Epithelial cell of prostate (primary cell): ENCODE measurements at regions not wholly inside any gene's neighbourhood (a gene's known extent, or its start where the extent isn't known, plus 50 kb on each side); places are given as distances from the start of the nearest gene placed in this dataset.
A peak's percentile ranks its signal among the peaks of the same experiment; 100 is the strongest.

ENCODE experiments used
- DNase-seq: peaks from one replicate; pipeline ENCODE4 v3.0.0-alpha.2; 2011; ENCODE audit warnings: low read depth, low spot score
- H3K27ac ChIP-seq: fragments of 450-650 bp; 2 replicates; pipeline ENCODE4 v1.5.1; 2017; ENCODE audit warnings: mild to moderate bottlenecking

GRCh38 chr12:76259660-76260389 is 88.4 kb downstream of the BBS10 start:
- peak overlapping the region; percentile 92 for H3K27ac ChIP-seq
- peak; percentile 67 for DNase-seq

- peak overlapping the region; percentile 92 for H3K27ac ChIP-seq
- no peak for DNase-seq
Observed at GRCh38 chr12:76259106-76259505, 89.1 kb downstream of the BBS10 start.

GRCh38 chr12:76256904-76257303 is 91.3 kb downstream of the BBS10 start:
- DNase-seq: no peak
- H3K27ac ChIP-seq: no peak overlapping the region

GRCh38 chr12:76256321-76256720 is 91.9 kb downstream of the BBS10 start:
- no peak overlapping the region for H3K27ac ChIP-seq
- DNase-seq: no peak

DNA sequence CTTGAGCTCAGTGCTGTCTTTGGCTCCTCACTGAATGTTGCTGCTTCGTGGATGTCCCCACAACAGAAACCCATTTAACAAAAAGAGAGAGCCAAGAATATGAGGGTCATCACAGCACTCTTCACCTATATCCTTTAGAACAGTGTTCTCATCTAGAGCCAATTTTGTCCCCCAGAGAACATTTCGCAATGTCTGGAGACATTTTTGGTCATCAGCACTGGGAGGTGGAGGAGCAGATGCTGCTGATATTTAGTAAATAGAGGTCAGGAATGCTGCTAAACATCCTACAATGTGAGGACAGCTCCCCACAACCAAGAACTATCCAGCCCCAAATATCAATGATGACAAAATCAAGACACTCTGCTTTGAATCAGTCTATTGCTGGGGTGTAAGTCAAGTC is 92.5 kb downstream of the BBS10 start:
- DNase-seq: no peak

DNA sequence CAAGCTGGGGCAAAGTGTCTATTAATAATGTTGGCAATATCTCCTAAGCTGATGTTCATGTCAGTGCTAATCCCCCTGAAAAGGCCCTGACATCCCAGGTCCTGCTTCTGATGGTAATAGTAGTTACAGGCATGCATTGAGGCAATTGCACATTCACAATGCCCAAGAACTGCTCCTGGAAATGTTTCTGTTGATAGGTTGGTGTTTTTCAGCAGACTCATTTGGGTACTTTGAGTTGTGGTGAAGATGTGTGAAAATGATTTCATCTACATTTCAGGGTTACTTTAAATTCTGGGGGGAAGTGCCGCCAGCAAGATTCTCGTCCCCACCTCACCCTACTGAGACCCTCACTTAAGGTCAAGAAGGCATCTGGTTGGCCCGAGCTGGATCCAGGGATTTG is 92.9 kb downstream of the BBS10 start:
- DNase-seq: no peak
- no peak overlapping the region for H3K27ac ChIP-seq

More for the DNA sequence above, 92.5 kb downstream of the BBS10 start:
- H3K27ac ChIP-seq: no peak overlapping the region

DNA sequence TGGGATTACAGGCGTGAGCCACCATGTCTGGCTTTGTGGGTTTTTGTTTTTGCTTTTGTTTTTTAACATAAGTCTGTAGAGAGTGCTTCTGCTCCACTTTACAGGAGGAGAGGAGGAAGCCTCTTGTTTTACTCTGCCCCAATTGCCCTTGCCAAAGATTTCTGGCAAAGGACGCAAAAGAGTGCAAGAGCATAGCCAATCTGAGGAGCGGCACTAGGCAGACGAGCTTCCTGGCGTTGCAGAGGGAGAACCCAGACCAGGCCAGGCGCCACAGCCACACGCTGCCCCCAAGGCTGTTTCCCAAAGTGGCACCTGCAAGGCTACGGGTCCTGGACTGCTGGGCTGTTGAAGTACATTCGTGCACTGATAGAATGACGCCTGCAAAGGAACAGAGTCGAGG is 96.2 kb downstream of the BBS10 start:
- H3K27ac ChIP-seq: no peak overlapping the region
- DNase-seq: no peak

DNA sequence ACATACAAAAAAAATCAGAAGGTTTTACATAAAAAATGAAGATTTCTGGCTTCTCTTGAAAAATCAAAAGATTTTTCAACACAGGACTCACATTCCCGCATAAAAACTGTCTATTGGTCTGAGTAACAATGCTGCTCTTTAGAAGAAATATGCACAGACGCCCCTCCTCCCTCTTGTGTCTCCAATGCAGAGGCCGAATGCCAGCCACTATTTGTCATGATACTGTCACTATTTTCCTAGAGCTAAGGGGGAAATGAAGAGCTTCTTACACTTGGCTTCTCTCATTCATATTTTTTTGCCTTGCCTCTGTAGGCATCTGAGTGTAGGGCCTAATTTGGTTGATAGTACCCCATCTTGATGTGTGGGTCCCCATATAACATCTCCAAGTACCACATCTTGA is 98.0 kb downstream of the BBS10 start:
- no peak overlapping the region for H3K27ac ChIP-seq
- no peak for DNase-seq

- no peak overlapping the region for H3K27ac ChIP-seq
- DNase-seq: no peak
Observed at GRCh38 chr12:76249501-76249900, 98.7 kb downstream of the BBS10 start.

- no peak for DNase-seq
- no peak overlapping the region for H3K27ac ChIP-seq
Observed at GRCh38 chr12:76247992-76248391, 100.2 kb downstream of the BBS10 start.

- H3K27ac ChIP-seq: no peak overlapping the region
- no peak for DNase-seq
Observed at GRCh38 chr12:76247026-76247646, 101.1 kb downstream of the BBS10 start.

- DNase-seq: no peak
- no peak overlapping the region for H3K27ac ChIP-seq
Observed at GRCh38 chr12:76246611-76247010, 101.6 kb downstream of the BBS10 start.

- DNase-seq: no peak
- no peak overlapping the region for H3K27ac ChIP-seq
Observed at GRCh38 chr12:76244300-76244699, 103.9 kb downstream of the BBS10 start.

- DNase-seq: no peak
Observed at GRCh38 chr12:76242813-76243550, 105.2 kb downstream of the BBS10 start.

GRCh38 chr12:76241371-76241770 is 106.8 kb downstream of the BBS10 start:
- H3K27ac ChIP-seq: no peak overlapping the region
- DNase-seq: no peak

More at GRCh38 chr12:76242813-76243550, 105.2 kb downstream of the BBS10 start:
- no peak overlapping the region for H3K27ac ChIP-seq

- DNase-seq: no peak
- no peak overlapping the region for H3K27ac ChIP-seq
Observed at GRCh38 chr12:76240281-76240680, 107.9 kb downstream of the BBS10 start.

DNA sequence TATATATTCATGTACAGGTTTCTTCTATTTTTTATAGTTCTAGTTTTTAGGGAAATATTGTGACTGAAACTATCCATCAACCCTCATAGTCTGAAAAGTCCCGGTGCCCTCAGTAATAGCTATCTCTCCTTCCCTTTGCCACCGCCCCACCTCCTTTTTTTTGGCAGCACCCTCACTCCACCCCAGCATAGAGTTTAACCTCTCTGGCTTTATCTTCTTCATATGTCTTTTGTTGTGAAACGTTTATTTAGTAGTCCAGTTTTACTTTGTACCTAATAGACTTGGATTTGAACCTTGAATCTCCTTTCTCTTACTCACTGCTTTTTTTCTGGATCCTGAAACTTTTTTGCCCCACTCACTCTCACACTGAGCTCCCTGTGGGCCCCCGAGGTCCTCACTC is 109.5 kb downstream of the BBS10 start:
- peak overlapping the region; percentile 83 for H3K27ac ChIP-seq
- DNase-seq: no peak

GRCh38 chr12:76237086-76237701 is 111.0 kb downstream of the BBS10 start:
- peak; percentile 34 for DNase-seq
- H3K27ac ChIP-seq: peak overlapping the region; percentile 83

DNA sequence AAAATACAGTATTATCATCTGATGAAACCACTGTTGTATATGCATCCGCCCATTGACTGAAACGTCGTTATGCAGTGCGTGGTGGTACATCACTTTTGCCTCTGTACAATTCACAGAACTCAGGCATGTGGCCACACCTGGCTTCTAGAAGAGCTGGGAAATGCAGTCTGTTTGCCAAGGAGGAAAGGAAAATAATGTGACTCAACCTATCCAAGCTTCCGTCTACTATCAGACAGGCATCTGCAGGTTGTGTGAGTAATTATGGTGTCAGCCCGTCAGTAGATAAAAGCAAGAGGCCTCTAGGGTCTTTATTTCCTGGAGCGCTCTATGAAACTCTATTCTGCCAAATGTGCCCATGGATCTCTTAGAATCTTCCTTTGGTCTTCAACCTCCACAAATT is 111.6 kb downstream of the BBS10 start:
- H3K27ac ChIP-seq: peak overlapping the region; percentile 83
- DNase-seq: peak; percentile 87

GRCh38 chr12:76234741-76235140 is 113.5 kb downstream of the BBS10 start:
- no peak overlapping the region for H3K27ac ChIP-seq
- no peak for DNase-seq

DNA sequence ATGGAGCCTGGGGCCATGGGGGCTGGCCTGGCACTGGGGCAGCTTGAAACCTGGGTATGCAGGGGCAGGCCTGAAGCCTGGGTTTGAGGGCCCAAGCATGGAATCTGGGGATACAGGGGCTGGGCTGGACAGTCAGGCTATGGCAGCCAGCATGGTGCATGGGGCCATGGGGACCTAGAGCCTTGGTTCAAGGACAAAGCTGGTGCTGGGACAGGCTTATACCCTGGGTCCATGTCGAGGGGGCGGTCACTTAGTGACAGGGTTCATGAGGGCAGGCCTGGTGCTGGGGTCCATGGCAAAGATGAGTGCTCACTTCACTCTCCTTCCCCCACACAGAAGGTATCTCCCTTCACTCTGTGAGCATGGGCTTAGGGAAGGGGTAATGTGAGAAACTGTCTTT is 116.2 kb downstream of the BBS10 start:
- DNase-seq: no peak
- H3K27ac ChIP-seq: no peak overlapping the region
